Esophagus muscularis mucosa (tissue), 4 donors: ENCODE measurements at regions not wholly inside any gene's neighbourhood (a gene's known extent, or its start where the extent isn't known, plus 50 kb on each side); places are given as distances from the start of the nearest gene placed in this dataset.

Source experiments
- DNase-seq: peaks from one replicate; pipeline ENCODE4 v3.0.0-alpha.2; 2017; ENCODE audit errors: extremely low spot score
- H3K27ac ChIP-seq, 4 donors: fragments of 200-600 bp; sonication (generic); replicated peaks in 1 of 4; 1 replicate in 3 of 4; 2 replicates in 1 of 4; pipeline ENCODE4 v1.5.1; 2016 to 2019; ENCODE audit warnings: mild to moderate bottlenecking in 1 of 4
- H3K27me3 ChIP-seq, 4 donors: fragments of 200-600 bp; sonication (generic); one replicate each; pipeline versions ENCODE4 v1.5.1 to v1.6.0; 2016 to 2019
- H3K36me3 ChIP-seq, 4 donors: fragments of 200-600 bp; sonication (generic); one replicate each; pipeline ENCODE4 v1.5.1; 2016 to 2019
- H3K4me1 ChIP-seq, 4 donors: fragments of 200-600 bp; sonication (generic); one replicate each; pipeline ENCODE4 v1.5.1; 2016 to 2019
- H3K4me3 ChIP-seq, 4 donors: fragments of 200-600 bp; sonication (generic); 1 replicate in 2 of 4; 2 replicates in 2 of 4; pipeline ENCODE4 v1.5.1; 2016 to 2019; ENCODE audit warnings: mild to moderate bottlenecking in 4 of 4, moderate library complexity in 1 of 4
- H3K9me3 ChIP-seq, 4 donors: fragments of 200-600 bp; sonication (generic); 1 replicate in 3 of 4; 2 replicates in 1 of 4; pipeline ENCODE4 v1.5.1; 2016 to 2019
- CTCF ChIP-seq, 3 experiments: fragments of 200-600 bp in 2 of 3; fragments of 450-650 bp in 1 of 3; sonication (generic) in 2 of 3; IDR thresholded peaks; one replicate each; pipeline ENCODE4 v1.5.1; 2017 to 2019; ENCODE audit warnings: antibody characterized with exemption in 3 of 3, mild to moderate bottlenecking in 2 of 3, moderate library complexity in 1 of 3
- EP300 ChIP-seq: sonication (generic); formaldehyde crosslinking; IDR thresholded peaks from one replicate; pipeline ENCODE4 v1.6.1; 2017; ENCODE audit warnings: antibody characterized with exemption
- POLR2A ChIP-seq: fragments of 450-650 bp; IDR thresholded peaks from one replicate; pipeline ENCODE4 v1.6.1; 2017; ENCODE audit warnings: antibody characterized with exemption, moderate library complexity, mild to moderate bottlenecking, low read depth
- POLR2AphosphoS5 ChIP-seq, 2 donors: sonication (generic); formaldehyde crosslinking; IDR thresholded peaks; one replicate each; pipeline ENCODE4 v1.6.1; 2017; ENCODE audit warnings: antibody characterized with exemption in 2 of 2
- WGBS: methylation state at CpG from one replicate; pipeline ENCODE4 v1.1.5; 2018; 5-methylcytosine and 5-hydroxymethylcytosine counted together
- intact Hi-C: fragments of 100-400 bp; cut with DNase I; formaldehyde crosslinking; loops from one replicate; pipeline ENCODE4 v1.15.1; 2023

- no peak for DNase-seq
- intact Hi-C loops = no loop called here
- Histone ChIP-seq H3K9me3 (no peaks in the 10 kb centered on the region), H3K4me3 (no peak overlapping the region), H3K4me1 (no peaks in the 10 kb centered on the region), H3K36me3 (no peaks in the 10 kb centered on the region), H3K27ac (no peak overlapping the region), H3K27me3 (no peaks in the 10 kb centered on the region)
- 71% methylated on average over 1 of the region's 1 CpG for WGBS
- no peak for TF ChIP-seq POLR2AphosphoS5 (IDR thresholded peaks at IDR 0.05)
Observed at GRCh38 chr2:58377181-58377580, 136.1 kb upstream of the FANCL start.

GRCh38 chr2:58376592-58376991, 135.5 kb upstream of the FANCL start:
- 80% methylated on average over 1 of the region's 1 CpG for WGBS
- Histone ChIP-seq H3K4me1 (no peaks in the 10 kb centered on the region), H3K36me3 (no peaks in the 10 kb centered on the region), H3K9me3 (no peaks in the 10 kb centered on the region), H3K4me3 (no peak overlapping the region), H3K27ac (no peak overlapping the region), H3K27me3 (no peaks in the 10 kb centered on the region)
- no peak for DNase-seq
- intact Hi-C loops = no loop called here
- TF ChIP-seq EP300 (no peak), CTCF (IDR thresholded peaks at IDR 0.05) (no peak), POLR2A (no peak), POLR2AphosphoS5 (IDR thresholded peaks at IDR 0.05) (no peak)

DNA sequence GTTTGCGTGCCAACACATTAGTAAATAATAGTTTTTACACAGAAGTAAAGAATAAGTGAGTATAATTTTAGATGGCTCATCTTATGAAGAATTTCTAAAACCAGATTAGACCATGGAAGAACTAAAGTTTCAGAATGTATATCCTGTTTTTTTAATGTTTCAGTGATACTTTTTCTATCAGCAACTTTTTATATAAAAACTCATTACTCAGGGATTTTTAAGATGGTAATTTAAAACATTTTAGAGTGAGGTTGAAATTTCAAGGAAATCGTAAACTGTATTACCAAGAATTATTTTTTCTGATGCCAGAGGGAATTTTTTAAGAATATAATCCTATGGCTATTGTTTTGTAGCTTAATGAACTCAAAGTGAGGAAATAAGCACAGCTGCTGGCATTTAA, 128.5 kb upstream of the FANCL start:
- no peak for TF ChIP-seq EP300
- no peak for TF ChIP-seq CTCF (IDR thresholded peaks at IDR 0.05)
- TF ChIP-seq POLR2AphosphoS5 (IDR thresholded peaks at IDR 0.05) = no peak

GRCh38 chr2:58364098-58364497, 123.0 kb upstream of the FANCL start:
- intact Hi-C loops = no loop called here
- no peak overlapping the region for H3K27ac ChIP-seq
- no peaks in the 10 kb centered on the region for H3K4me1 ChIP-seq
- no peak for DNase-seq
- WGBS = 95% methylated on average over 4 of the region's 4 CpGs
- no peaks in the 10 kb centered on the region for H3K36me3 ChIP-seq
- no peaks in the 10 kb centered on the region for H3K9me3 ChIP-seq
- no peaks in the 10 kb centered on the region for H3K27me3 ChIP-seq
- H3K4me3 ChIP-seq = no peak overlapping the region
- no peak for TF ChIP-seq POLR2AphosphoS5 (IDR thresholded peaks at IDR 0.05)
- no peak for TF ChIP-seq POLR2A
- TF ChIP-seq EP300 = no peak
- TF ChIP-seq CTCF (IDR thresholded peaks at IDR 0.05) = no peak

More for the DNA sequence above, 128.5 kb upstream of the FANCL start:
- Histone ChIP-seq H3K36me3 (no peaks in the 10 kb centered on the region), H3K27me3 (no peaks in the 10 kb centered on the region), H3K4me1 (no peaks in the 10 kb centered on the region), H3K9me3 (no peaks in the 10 kb centered on the region), H3K27ac (no peak overlapping the region), H3K4me3 (no peak overlapping the region)
- no peak for DNase-seq
- WGBS = 89% methylated on average over 2 of the region's 2 CpGs
- intact Hi-C loops = no loop called here

DNA sequence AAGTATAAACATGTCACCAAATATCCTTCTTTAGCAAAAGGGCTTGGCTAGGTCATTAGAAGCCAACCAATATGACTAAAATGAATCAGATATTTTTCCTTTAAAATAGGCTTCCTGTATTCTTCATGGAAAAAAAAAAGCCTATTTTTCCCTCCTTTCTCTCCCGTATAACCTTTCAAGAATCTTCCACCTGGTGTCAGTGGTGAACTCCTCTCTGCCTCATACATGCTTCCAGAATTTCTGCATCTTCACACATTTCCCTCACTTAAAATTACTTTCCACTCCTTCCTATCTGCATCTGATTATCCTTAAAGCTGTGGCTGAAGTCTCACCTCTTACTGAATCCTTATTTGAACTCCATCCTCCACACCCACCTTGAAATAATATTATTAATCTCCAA, 116.9 kb upstream of the FANCL start:
- Histone ChIP-seq H3K27me3 (no peaks in the 10 kb centered on the region), H3K4me1 (no peaks in the 10 kb centered on the region), H3K4me3 (no peak overlapping the region), H3K9me3 (no peaks in the 10 kb centered on the region), H3K36me3 (no peaks in the 10 kb centered on the region), H3K27ac (no peak overlapping the region)
- WGBS = 59% methylated on average over 1 of the region's 1 CpG
- TF ChIP-seq CTCF (IDR thresholded peaks at IDR 0.05) = no peak
- no peak for TF ChIP-seq POLR2A
- no peak for TF ChIP-seq POLR2AphosphoS5 (IDR thresholded peaks at IDR 0.05)
- DNase-seq = no peak
- intact Hi-C loops = no loop called here
